Tibial nerve (tissue), 4 donors: ENCODE measurements at regions not wholly inside any gene's neighbourhood (a gene's known extent, or its start where the extent isn't known, plus 50 kb on each side); places are given as distances from the start of the nearest gene placed in this dataset.
"Not testable (repeated sequence)": the region's sequence is repeated elsewhere in the genome, so short reads cannot be mapped to it uniquely, and the experiment has no call there.

ENCODE experiments used
- DNase-seq, 2 donors: peaks; one replicate each; pipeline ENCODE4 v3.0.0-alpha.2; 2019; ENCODE audit warnings: low spot score in 2 of 2
- H3K27ac ChIP-seq, 4 donors: fragments of 200-600 bp; sonication (generic) in 3 of 4; one replicate each; pipeline ENCODE4 v1.5.1; 2017 to 2019; ENCODE audit warnings: mild to moderate bottlenecking in 1 of 4
- H3K27me3 ChIP-seq, 2 donors: fragments of 200-600 bp; sonication (generic) in 1 of 2; one replicate each; pipeline versions ENCODE4 v1.5.1 to v1.6.0; 2017 to 2019
- H3K36me3 ChIP-seq, 3 donors: fragments of 200-600 bp; sonication (generic); one replicate each; pipeline ENCODE4 v1.5.1; 2018 to 2019
- H3K4me1 ChIP-seq, 4 donors: fragments of 200-600 bp; sonication (generic) in 3 of 4; one replicate each; pipeline ENCODE4 v1.5.1; 2017 to 2019
- H3K4me3 ChIP-seq, 4 donors: fragments of 200-600 bp; sonication (generic) in 3 of 4; one replicate each; pipeline ENCODE4 v1.5.1; 2017 to 2019; ENCODE audit warnings: mild to moderate bottlenecking in 1 of 4, moderate library complexity in 1 of 4
- H3K9me3 ChIP-seq, 4 donors: fragments of 200-600 bp; sonication (generic) in 3 of 4; one replicate each; pipeline ENCODE4 v1.5.1; 2017 to 2019
- EP300 ChIP-seq, 2 donors: sonication (generic); formaldehyde crosslinking; IDR thresholded peaks; one replicate each; pipeline ENCODE4 v1.6.1; 2017; ENCODE audit warnings: antibody characterized with exemption in 2 of 2, mild to moderate bottlenecking in 1 of 2
- POLR2A ChIP-seq, 2 donors: fragments of 450-650 bp; IDR thresholded peaks; one replicate each; pipeline ENCODE4 v1.6.1; 2017; ENCODE audit warnings: antibody characterized with exemption in 2 of 2, mild to moderate bottlenecking in 2 of 2, moderate library complexity in 2 of 2
- WGBS, 2 donors: methylation state at CpG; one replicate each; pipeline ENCODE4 v1.1.5; 2018; 5-methylcytosine and 5-hydroxymethylcytosine counted together
- TF ChIP-seq, protein P1 (sequence below), 5 experiments: fragments of 200-600 bp in 3 of 5; fragments of 450-650 bp in 2 of 5; sonication (generic) in 3 of 5; IDR thresholded peaks; one replicate each; pipeline ENCODE4 v1.5.1; 2016 to 2019; ENCODE audit warnings: antibody characterized with exemption in 5 of 5, mild to moderate bottlenecking in 3 of 5, moderate library complexity in 2 of 5

GRCh38 chr2:195437521-195437920 is 219.5 kb upstream of the SLC39A10 start:
- Histone ChIP-seq H3K4me3 (no peak overlapping the region), H3K27ac (no peak overlapping the region), H3K36me3 (no peaks in the 10 kb centered on the region), H3K9me3 (peaks cover 0 to 26% (median 2%) of the 10 kb centered on the region in 4 donors), H3K4me1 (no peaks in the 10 kb centered on the region), H3K27me3 (no peaks in the 10 kb centered on the region)
- 94 to 98% methylated on average over 18 of the region's 18 CpGs for WGBS, 2 donors
- DNase-seq, result no peak
- TF ChIP-seq EP300 (IDR thresholded peaks at IDR 0.05), result no peak
- TF ChIP-seq POLR2A (IDR thresholded peaks at IDR 0.05), result no peak
- TF ChIP-seq, protein P1, sequence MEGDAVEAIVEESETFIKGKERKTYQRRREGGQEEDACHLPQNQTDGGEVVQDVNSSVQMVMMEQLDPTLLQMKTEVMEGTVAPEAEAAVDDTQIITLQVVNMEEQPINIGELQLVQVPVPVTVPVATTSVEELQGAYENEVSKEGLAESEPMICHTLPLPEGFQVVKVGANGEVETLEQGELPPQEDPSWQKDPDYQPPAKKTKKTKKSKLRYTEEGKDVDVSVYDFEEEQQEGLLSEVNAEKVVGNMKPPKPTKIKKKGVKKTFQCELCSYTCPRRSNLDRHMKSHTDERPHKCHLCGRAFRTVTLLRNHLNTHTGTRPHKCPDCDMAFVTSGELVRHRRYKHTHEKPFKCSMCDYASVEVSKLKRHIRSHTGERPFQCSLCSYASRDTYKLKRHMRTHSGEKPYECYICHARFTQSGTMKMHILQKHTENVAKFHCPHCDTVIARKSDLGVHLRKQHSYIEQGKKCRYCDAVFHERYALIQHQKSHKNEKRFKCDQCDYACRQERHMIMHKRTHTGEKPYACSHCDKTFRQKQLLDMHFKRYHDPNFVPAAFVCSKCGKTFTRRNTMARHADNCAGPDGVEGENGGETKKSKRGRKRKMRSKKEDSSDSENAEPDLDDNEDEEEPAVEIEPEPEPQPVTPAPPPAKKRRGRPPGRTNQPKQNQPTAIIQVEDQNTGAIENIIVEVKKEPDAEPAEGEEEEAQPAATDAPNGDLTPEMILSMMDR (IDR thresholded peaks at IDR 0.05), result no peak

- H3K27me3 ChIP-seq, result no peaks in the 10 kb centered on the region
- no peaks in the 10 kb centered on the region for H3K4me1 ChIP-seq
- no peaks in the 10 kb centered on the region for H3K9me3 ChIP-seq
- TF ChIP-seq, protein P1 (IDR thresholded peaks at IDR 0.05), result no peak
- no peak for TF ChIP-seq EP300 (IDR thresholded peaks at IDR 0.05)
- no peak for TF ChIP-seq POLR2A (IDR thresholded peaks at IDR 0.05)
- WGBS, 2 donors, result 77 to 80% methylated on average over 1 of the region's 1 CpG
- no peaks in the 10 kb centered on the region for H3K36me3 ChIP-seq
- H3K4me3 ChIP-seq, result no peak overlapping the region
- no peak overlapping the region for H3K27ac ChIP-seq
- DNase-seq, result no peak
These were observed 222.7 kb upstream of the SLC39A10 start for GRCh38 chr2:195434346-195434745.

- not testable (repeated sequence) for H3K27ac ChIP-seq, H3K4me3 ChIP-seq, H3K4me1 ChIP-seq, H3K27me3 ChIP-seq, H3K36me3 ChIP-seq, DNase-seq, H3K9me3 ChIP-seq
- 65 to 66% methylated on average over 2 of the region's 2 CpGs for WGBS, 2 donors
These were observed 223.3 kb upstream of the SLC39A10 start for GRCh38 chr2:195433729-195434128.

DNA sequence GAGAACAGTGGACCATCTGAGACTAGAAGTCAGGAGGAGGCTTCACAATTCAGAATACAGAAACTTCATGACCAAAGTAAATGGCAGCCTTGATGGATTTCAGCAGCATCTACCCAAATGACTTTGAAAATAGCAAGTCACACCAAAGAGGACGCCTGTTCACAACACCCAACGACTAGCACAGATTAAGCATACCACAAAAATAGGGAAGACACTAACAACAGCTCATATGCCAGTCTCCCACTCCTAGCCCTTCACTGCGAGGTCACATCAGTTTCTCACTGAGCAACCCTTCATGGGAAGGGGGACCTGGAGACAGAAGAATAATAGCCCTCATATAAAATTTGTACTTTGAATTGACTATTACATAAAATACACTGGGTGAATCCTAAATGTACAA is 228.4 kb upstream of the SLC39A10 start:
- no peaks in the 10 kb centered on the region for H3K4me1 ChIP-seq
- no peak overlapping the region for H3K4me3 ChIP-seq
- no peaks in the 10 kb centered on the region for H3K9me3 ChIP-seq
- 70 to 86% methylated on average over 3 of the region's 3 CpGs for WGBS, 2 donors
- H3K27ac ChIP-seq, result no peak overlapping the region
- H3K27me3 ChIP-seq, result no peaks in the 10 kb centered on the region
- no peaks in the 10 kb centered on the region for H3K36me3 ChIP-seq
- no peak for TF ChIP-seq POLR2A (IDR thresholded peaks at IDR 0.05)
- DNase-seq, result no peak

DNA sequence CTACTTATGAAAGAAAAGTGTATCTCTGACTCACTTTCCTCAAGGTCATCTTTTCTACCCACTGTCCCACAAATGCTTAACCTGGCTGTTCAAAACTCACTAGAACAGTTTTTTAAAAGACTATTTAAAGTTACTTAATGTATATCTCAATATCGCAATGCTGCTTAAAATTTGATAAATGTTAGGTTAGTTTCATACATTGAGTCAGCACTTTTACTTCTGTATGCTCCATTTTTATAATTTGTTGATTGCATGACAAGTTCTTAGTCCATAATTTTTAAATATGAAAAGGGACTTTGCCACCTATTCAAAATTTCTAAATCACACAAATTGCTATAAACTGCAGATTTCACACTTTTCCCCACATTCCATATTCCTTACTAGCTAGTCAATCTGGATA is 231.7 kb upstream of the SLC39A10 start:
- Histone ChIP-seq H3K27me3 (no peaks in the 10 kb centered on the region), H3K9me3 (no peaks in the 10 kb centered on the region), H3K36me3 (no peaks in the 10 kb centered on the region), H3K4me3 (no peak overlapping the region), H3K4me1 (no peaks in the 10 kb centered on the region), H3K27ac (no peak overlapping the region)
- WGBS, 2 donors, result 92 to 93% methylated on average over 1 of the region's 1 CpG
- TF ChIP-seq EP300 (IDR thresholded peaks at IDR 0.05) (no peak), POLR2A (IDR thresholded peaks at IDR 0.05) (no peak)
- TF ChIP-seq, protein P1 (IDR thresholded peaks at IDR 0.05), result no peak
- DNase-seq, result no peak

DNA sequence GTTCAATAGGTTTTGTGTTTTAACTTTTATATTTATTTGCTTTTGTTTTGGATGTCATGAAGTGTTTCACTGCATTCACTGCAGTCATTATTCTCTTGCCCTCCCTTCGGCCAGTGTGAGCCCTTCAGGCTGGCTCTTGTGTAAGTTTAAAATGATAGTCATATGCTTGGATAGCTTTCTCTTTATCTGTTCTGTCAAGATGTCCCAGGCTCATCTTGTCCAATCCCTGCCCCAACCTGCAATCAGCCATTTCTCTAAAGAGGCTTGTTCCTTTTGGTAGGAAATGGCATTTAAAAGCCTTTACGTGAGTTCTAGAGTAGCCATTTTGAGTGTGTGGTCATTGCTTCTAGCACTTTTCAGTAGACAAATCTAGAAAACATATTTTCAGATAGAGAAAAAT is 238.0 kb upstream of the SLC39A10 start:
- Histone ChIP-seq H3K9me3 (no peaks in the 10 kb centered on the region), H3K36me3 (no peaks in the 10 kb centered on the region)

More for the DNA sequence above, 238.0 kb upstream of the SLC39A10 start:
- no peak overlapping the region for H3K4me3 ChIP-seq
- TF ChIP-seq POLR2A (IDR thresholded peaks at IDR 0.05) (no peak), EP300 (IDR thresholded peaks at IDR 0.05) (no peak)
- TF ChIP-seq, protein P1 (IDR thresholded peaks at IDR 0.05), result no peak
- no peak overlapping the region for H3K27ac ChIP-seq
- H3K4me1 ChIP-seq, result no peaks in the 10 kb centered on the region
- no peak for DNase-seq
- no peaks in the 10 kb centered on the region for H3K27me3 ChIP-seq
- 95 to 96% methylated on average over 2 of the region's 2 CpGs for WGBS, 2 donors
